HepG2 (cell line): ENCODE measurements at regions not wholly inside any gene's neighbourhood (a gene's known extent, or its start where the extent isn't known, plus 50 kb on each side); places are given as distances from the start of the nearest gene placed in this dataset.

Experiments used
- CEBPG ChIP-seq: IDR thresholded peaks from 2 replicates; pipeline ENCODE4 v1.6.1; 2016
- ETV5 ChIP-seq: IDR thresholded peaks from 2 replicates; pipeline ENCODE4 v1.6.1; 2018; ENCODE audit warnings: missing biosample characterization, missing genetic modification reagents, inconsistent platforms, borderline replicate concordance
- HOXD1 ChIP-seq: sonication (generic); formaldehyde crosslinking; IDR thresholded peaks from 2 replicates; pipeline ENCODE4 v1.5.0; 2020; ENCODE audit warnings: missing genetic modification reagents
- SMAD9 ChIP-seq: sonication (generic); formaldehyde crosslinking; IDR thresholded peaks from 2 replicates; pipeline ENCODE4 v1.5.1; 2020; ENCODE audit warnings: mild to moderate bottlenecking, missing genetic modification reagents
- SOX6 ChIP-seq, 2 experiments: fragments of 450-650 bp in 1 of 2; sonication (generic) in 1 of 2; formaldehyde crosslinking in 1 of 2; IDR thresholded peaks; 2 replicates each; pipeline versions ENCODE4 v1.4.0 to v1.6.1; 2017 to 2020; ENCODE audit warnings: antibody characterized with exemption in 1 of 2, mild to moderate bottlenecking in 1 of 2, missing genetic modification reagents in 1 of 2
- ZKSCAN1 ChIP-seq: fragments of 150-350 bp; IDR thresholded peaks from 2 replicates; pipeline ENCODE4 v1.6.1; 2014; ENCODE audit warnings: low read length
- ZNF3 ChIP-seq: IDR thresholded peaks from 2 replicates; pipeline ENCODE4 v1.7.0; 2017; ENCODE audit warnings: inconsistent platforms
- TF ChIP-seq, protein P1 (sequence below): IDR thresholded peaks from 2 replicates; pipeline ENCODE4 v1.4.0; 2020; ENCODE audit warnings: mild to moderate bottlenecking, missing genetic modification reagents
- TF ChIP-seq, protein P2 (sequence below): sonication (generic); formaldehyde crosslinking; IDR thresholded peaks from 2 replicates; pipeline ENCODE4 v1.8.0; 2022; ENCODE audit warnings: mild to moderate bottlenecking, missing genetic modification reagents, borderline replicate concordance
- TF ChIP-seq, protein P3 (sequence below): sonication (generic); formaldehyde crosslinking; IDR thresholded peaks from 2 replicates; pipeline ENCODE4 v1.4.0; 2020; ENCODE audit warnings: missing genetic modification reagents
- TF ChIP-seq, protein P4 (sequence below): sonication (generic); formaldehyde crosslinking; IDR thresholded peaks from 2 replicates; pipeline ENCODE4 v1.4.0; 2020; ENCODE audit warnings: missing genetic modification reagents

DNA sequence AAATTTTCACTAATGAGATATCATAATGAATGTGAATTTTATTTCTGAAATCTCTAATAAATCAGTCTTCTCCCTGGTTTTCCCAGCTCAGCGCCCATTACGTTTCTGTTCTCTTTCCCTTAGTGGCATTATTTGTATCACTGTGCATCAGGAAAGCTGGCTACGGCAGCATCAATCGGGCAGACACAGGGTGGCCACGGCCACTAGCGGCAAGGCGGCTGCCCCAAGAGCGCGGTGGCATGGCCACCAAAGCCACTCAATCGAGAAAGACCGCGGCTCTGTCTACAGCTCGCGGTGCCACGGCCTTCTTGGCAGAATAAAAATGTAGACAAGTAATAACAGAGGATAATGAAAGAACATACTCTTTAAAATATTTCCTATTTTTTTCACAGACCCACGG lies 168.0 kb downstream of the RPIA start (continued):
- TF ChIP-seq ZKSCAN1 (no peak), SOX6 (IDR thresholded peaks at IDR 0.05) (no peak), SOX6 (CRISPR knock-in tag; IDR thresholded peaks at IDR 0.05) (no peak), ETV5 (no peak), SMAD9 (CRISPR knock-in tag) (no peak), ZNF3 (CRISPR knock-in tag) (no peak), CEBPG (CRISPR knock-in tag) (no peak), HOXD1 (no peak)
- TF ChIP-seq, protein P1, sequence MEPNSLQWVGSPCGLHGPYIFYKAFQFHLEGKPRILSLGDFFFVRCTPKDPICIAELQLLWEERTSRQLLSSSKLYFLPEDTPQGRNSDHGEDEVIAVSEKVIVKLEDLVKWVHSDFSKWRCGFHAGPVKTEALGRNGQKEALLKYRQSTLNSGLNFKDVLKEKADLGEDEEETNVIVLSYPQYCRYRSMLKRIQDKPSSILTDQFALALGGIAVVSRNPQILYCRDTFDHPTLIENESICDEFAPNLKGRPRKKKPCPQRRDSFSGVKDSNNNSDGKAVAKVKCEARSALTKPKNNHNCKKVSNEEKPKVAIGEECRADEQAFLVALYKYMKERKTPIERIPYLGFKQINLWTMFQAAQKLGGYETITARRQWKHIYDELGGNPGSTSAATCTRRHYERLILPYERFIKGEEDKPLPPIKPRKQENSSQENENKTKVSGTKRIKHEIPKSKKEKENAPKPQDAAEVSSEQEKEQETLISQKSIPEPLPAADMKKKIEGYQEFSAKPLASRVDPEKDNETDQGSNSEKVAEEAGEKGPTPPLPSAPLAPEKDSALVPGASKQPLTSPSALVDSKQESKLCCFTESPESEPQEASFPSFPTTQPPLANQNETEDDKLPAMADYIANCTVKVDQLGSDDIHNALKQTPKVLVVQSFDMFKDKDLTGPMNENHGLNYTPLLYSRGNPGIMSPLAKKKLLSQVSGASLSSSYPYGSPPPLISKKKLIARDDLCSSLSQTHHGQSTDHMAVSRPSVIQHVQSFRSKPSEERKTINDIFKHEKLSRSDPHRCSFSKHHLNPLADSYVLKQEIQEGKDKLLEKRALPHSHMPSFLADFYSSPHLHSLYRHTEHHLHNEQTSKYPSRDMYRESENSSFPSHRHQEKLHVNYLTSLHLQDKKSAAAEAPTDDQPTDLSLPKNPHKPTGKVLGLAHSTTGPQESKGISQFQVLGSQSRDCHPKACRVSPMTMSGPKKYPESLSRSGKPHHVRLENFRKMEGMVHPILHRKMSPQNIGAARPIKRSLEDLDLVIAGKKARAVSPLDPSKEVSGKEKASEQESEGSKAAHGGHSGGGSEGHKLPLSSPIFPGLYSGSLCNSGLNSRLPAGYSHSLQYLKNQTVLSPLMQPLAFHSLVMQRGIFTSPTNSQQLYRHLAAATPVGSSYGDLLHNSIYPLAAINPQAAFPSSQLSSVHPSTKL (CRISPR knock-in tag) = no peak
- TF ChIP-seq, protein P2, sequence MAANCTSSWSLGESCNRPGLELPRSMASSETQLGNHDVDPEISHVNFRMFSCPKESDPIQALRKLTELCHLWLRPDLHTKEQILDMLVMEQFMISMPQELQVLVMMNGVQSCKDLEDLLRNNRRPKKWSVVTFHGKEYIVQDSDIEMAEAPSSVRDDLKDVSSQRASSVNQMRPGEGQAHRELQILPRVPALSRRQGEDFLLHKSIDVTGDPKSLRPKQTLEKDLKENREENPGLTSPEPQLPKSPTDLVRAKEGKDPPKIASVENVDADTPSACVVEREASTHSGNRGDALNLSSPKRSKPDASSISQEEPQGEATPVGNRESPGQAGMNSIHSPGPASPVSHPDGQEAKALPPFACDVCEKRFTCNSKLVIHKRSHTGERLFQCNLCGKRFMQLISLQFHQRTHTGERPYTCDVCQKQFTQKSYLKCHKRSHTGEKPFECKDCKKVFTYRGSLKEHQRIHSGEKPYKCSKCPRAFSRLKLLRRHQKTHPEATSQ (CRISPR knock-in tag) = no peak
- TF ChIP-seq, protein P3, sequence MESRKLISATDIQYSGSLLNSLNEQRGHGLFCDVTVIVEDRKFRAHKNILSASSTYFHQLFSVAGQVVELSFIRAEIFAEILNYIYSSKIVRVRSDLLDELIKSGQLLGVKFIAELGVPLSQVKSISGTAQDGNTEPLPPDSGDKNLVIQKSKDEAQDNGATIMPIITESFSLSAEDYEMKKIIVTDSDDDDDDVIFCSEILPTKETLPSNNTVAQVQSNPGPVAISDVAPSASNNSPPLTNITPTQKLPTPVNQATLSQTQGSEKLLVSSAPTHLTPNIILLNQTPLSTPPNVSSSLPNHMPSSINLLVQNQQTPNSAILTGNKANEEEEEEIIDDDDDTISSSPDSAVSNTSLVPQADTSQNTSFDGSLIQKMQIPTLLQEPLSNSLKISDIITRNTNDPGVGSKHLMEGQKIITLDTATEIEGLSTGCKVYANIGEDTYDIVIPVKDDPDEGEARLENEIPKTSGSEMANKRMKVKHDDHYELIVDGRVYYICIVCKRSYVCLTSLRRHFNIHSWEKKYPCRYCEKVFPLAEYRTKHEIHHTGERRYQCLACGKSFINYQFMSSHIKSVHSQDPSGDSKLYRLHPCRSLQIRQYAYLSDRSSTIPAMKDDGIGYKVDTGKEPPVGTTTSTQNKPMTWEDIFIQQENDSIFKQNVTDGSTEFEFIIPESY = no peak
- TF ChIP-seq, protein P4, sequence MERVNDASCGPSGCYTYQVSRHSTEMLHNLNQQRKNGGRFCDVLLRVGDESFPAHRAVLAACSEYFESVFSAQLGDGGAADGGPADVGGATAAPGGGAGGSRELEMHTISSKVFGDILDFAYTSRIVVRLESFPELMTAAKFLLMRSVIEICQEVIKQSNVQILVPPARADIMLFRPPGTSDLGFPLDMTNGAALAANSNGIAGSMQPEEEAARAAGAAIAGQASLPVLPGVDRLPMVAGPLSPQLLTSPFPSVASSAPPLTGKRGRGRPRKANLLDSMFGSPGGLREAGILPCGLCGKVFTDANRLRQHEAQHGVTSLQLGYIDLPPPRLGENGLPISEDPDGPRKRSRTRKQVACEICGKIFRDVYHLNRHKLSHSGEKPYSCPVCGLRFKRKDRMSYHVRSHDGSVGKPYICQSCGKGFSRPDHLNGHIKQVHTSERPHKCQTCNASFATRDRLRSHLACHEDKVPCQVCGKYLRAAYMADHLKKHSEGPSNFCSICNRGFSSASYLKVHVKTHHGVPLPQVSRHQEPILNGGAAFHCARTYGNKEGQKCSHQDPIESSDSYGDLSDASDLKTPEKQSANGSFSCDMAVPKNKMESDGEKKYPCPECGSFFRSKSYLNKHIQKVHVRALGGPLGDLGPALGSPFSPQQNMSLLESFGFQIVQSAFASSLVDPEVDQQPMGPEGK (CRISPR knock-in tag) = no peak
